ENCODE measurements at regions not wholly inside any gene's neighbourhood (a gene's known extent, or its start where the extent isn't known, plus 50 kb on each side); places are given as distances from the start of the nearest gene placed in this dataset.

DNA sequence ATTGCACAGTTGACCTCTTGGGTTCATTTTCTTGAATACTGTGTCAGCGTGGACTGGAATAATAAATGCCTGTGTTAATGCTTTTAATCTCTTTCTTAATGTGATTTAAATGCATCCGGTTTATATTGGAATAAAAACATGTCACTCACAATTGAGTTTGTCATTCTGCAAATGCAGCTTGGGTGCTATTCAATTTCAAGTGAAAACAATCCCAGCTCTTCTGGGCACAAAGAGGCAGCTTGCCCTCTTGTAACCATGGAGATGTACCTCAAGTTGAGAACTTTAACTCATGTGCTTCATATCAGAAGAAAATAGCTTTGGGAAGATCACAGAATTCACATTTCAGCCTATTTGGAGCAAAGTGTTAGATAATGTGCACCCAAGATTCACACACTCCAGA, 355.7 kb upstream of the GNPDA2 start:
- no peaks in the 10 kb centered on the region for H3K9me3 ChIP-seq (replicated peaks in 1 of 3)
- H3K4me3 ChIP-seq: no peak overlapping the region
- H3K27me3 ChIP-seq: no peaks in the 10 kb centered on the region
- WGBS, 4 donors: 56 to 77% (median 67%) methylated on average over 2 of the region's 2 CpGs
- no peaks in the 10 kb centered on the region for H3K4me1 ChIP-seq (replicated peaks in 1 of 2)
- no peaks in the 10 kb centered on the region for H3K36me3 ChIP-seq (replicated peaks in 1 of 2)
- no peak for DNase-seq
- intact Hi-C loops (cut with DNase I): no loop called here
- no peak overlapping the region for H3K27ac ChIP-seq
- no peak for TF ChIP-seq POLR2A (IDR thresholded peaks at IDR 0.05)
- TF ChIP-seq, protein P1, sequence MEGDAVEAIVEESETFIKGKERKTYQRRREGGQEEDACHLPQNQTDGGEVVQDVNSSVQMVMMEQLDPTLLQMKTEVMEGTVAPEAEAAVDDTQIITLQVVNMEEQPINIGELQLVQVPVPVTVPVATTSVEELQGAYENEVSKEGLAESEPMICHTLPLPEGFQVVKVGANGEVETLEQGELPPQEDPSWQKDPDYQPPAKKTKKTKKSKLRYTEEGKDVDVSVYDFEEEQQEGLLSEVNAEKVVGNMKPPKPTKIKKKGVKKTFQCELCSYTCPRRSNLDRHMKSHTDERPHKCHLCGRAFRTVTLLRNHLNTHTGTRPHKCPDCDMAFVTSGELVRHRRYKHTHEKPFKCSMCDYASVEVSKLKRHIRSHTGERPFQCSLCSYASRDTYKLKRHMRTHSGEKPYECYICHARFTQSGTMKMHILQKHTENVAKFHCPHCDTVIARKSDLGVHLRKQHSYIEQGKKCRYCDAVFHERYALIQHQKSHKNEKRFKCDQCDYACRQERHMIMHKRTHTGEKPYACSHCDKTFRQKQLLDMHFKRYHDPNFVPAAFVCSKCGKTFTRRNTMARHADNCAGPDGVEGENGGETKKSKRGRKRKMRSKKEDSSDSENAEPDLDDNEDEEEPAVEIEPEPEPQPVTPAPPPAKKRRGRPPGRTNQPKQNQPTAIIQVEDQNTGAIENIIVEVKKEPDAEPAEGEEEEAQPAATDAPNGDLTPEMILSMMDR (IDR thresholded peaks at IDR 0.05): no peak

GRCh38 chr4:45079616-45080015, 353.3 kb upstream of the GNPDA2 start:
- WGBS, 4 donors: 69 to 81% (median 73%) methylated on average over 1 of the region's 1 CpG
- DNase-seq: no peak
- no peak for TF ChIP-seq POLR2A (IDR thresholded peaks at IDR 0.05)
- TF ChIP-seq, protein P1 (IDR thresholded peaks at IDR 0.05): no peak
- H3K27me3 ChIP-seq: no peaks in the 10 kb centered on the region
- H3K9me3 ChIP-seq (replicated peaks in 1 of 3): no peaks in the 10 kb centered on the region
- H3K4me1 ChIP-seq (replicated peaks in 1 of 2): no peaks in the 10 kb centered on the region
- no peak overlapping the region for H3K27ac ChIP-seq
- no peak overlapping the region for H3K4me3 ChIP-seq
- intact Hi-C loops (cut with DNase I): no loop called here
- H3K36me3 ChIP-seq (replicated peaks in 1 of 2): no peaks in the 10 kb centered on the region

- Histone ChIP-seq H3K4me1 (replicated peaks in 1 of 2) (no peaks in the 10 kb centered on the region), H3K36me3 (replicated peaks in 1 of 2) (no peaks in the 10 kb centered on the region), H3K27ac (no peak overlapping the region), H3K9me3 (replicated peaks in 1 of 3) (no peaks in the 10 kb centered on the region), H3K4me3 (no peak overlapping the region), H3K27me3 (no peaks in the 10 kb centered on the region)
- TF ChIP-seq, protein P1 (IDR thresholded peaks at IDR 0.05): no peak
- no peak for TF ChIP-seq POLR2A (IDR thresholded peaks at IDR 0.05)
- intact Hi-C loops (cut with DNase I): no loop called here
- no peak for DNase-seq
Measured at GRCh38 chr4:45078201-45078600, 351.8 kb upstream of the GNPDA2 start.

DNA sequence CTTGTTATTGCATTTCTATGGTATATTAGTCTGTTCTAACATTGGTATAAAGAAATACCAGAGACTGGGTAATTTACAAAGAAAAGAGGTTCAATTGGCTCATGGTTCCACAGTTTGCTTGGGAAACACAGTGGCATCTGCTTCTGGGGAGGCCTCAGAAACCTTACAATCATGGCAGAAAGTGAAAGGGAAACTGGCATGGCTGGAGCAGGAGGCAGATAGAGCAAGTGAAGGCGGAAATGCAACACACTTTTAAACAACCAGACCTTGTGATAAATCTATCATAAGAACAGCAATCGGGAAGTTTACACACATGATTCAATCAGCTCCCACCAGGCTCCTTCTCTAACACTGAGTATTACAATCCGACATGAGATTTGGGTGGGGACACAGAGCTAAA, 346.6 kb upstream of the GNPDA2 start:
- Histone ChIP-seq H3K27me3 (no peaks in the 10 kb centered on the region), H3K9me3 (replicated peaks in 1 of 3) (no peaks in the 10 kb centered on the region), H3K4me3 (no peak overlapping the region), H3K36me3 (replicated peaks in 1 of 2) (no peaks in the 10 kb centered on the region), H3K4me1 (replicated peaks in 1 of 2) (no peaks in the 10 kb centered on the region), H3K27ac (no peak overlapping the region)
- intact Hi-C loops (cut with DNase I): no loop called here
- no peak for TF ChIP-seq POLR2A (IDR thresholded peaks at IDR 0.05)
- TF ChIP-seq, protein P1 (IDR thresholded peaks at IDR 0.05): no peak
- no peak for DNase-seq
- WGBS, 4 donors: 72 to 78% (median 75%) methylated on average over 3 of the region's 3 CpGs
